Small intestine (tissue), 7 donors: ENCODE measurements at regions not wholly inside any gene's neighbourhood (a gene's known extent, or its start where the extent isn't known, plus 50 kb on each side); places are given as distances from the start of the nearest gene placed in this dataset.
"Not testable (repeated sequence)": the region's sequence is repeated elsewhere in the genome, so short reads cannot be mapped to it uniquely, and the experiment has no call there.

Experiments
- DNase-seq, 2 donors: peaks; one replicate each; pipeline versions ENCODE4 v3.0.0 to v3.0.0-alpha.2; 2013
- FAIRE-seq: peaks from 2 replicates; lab custom pipeline; 2012; peaks lifted over from hg19 to GRCh38; lab: Jason Lieb, UNC
- H3K27ac ChIP-seq, 3 donors: one replicate each; pipeline ENCODE4 v1.5.1; 2013; ENCODE audit warnings: low read length in 2 of 3, mild to moderate bottlenecking in 2 of 3, control low read depth in 1 of 3, inconsistent platforms in 1 of 3, low read depth in 1 of 3, moderate library complexity in 1 of 3
- H3K27me3 ChIP-seq, 3 donors: one replicate each; pipeline ENCODE4 v1.6.1; 2013; ENCODE audit warnings: low read length in 3 of 3, inconsistent platforms in 1 of 3; ENCODE audit not compliant: control insufficient read depth in 3 of 3, insufficient read depth in 3 of 3
- H3K36me3 ChIP-seq, 3 donors: one replicate each; pipeline ENCODE4 v1.6.1; 2013; ENCODE audit warnings: low read length in 3 of 3, inconsistent platforms in 1 of 3, low read depth in 1 of 3, mild to moderate bottlenecking in 1 of 3, moderate library complexity in 1 of 3; ENCODE audit not compliant: control insufficient read depth in 3 of 3, insufficient read depth in 2 of 3
- H3K4me1 ChIP-seq, 3 donors: one replicate each; pipeline ENCODE4 v1.6.1; 2013; ENCODE audit warnings: low read length in 2 of 3, inconsistent platforms in 1 of 3, low read depth in 1 of 3, mild to moderate bottlenecking in 1 of 3, moderate library complexity in 1 of 3; ENCODE audit not compliant: control insufficient read depth in 3 of 3, insufficient read depth in 2 of 3
- H3K4me3 ChIP-seq, 3 donors: one replicate each; pipeline ENCODE4 v1.5.1; 2013; ENCODE audit warnings: low read length in 3 of 3, control low read depth in 1 of 3, inconsistent platforms in 1 of 3, low read depth in 1 of 3, mild to moderate bottlenecking in 1 of 3, moderate library complexity in 1 of 3
- H3K9me3 ChIP-seq, 2 donors: one replicate each; pipeline ENCODE4 v1.6.1; 2013; ENCODE audit warnings: low read depth in 1 of 2, low read length in 1 of 2; ENCODE audit not compliant: control insufficient read depth in 2 of 2, insufficient read depth in 1 of 2
- WGBS, 3 donors: extraction: QIAGEN DNeasy Blood & Tissue Kit; methylation state at CpG; one replicate each; pipeline ENCODE4 v1.1.7; 2013; 5-methylcytosine and 5-hydroxymethylcytosine counted together
- donor health status: healthy with polysubstance abuse.
- donor health status: control.
- donor health status: control.
- donor health status: Bipolar disorder and iron deficiency.
- donor health status: healthy.

GRCh38 chr6:126888727-126889725 is 229.4 kb upstream of the RSPO3 start:
- Histone ChIP-seq H3K27me3 (no peaks in the 10 kb centered on the region), H3K4me3 (no peak overlapping the region), H3K27ac (no peak overlapping the region), H3K9me3 (no peaks in the 10 kb centered on the region), H3K4me1 (no peaks in the 10 kb centered on the region), H3K36me3 (no peaks in the 10 kb centered on the region)
- 48 to 63% (median 50%) methylated on average over 5 of the region's 5 CpGs for WGBS, 3 donors
- no peak for DNase-seq
- no peak for FAIRE-seq

GRCh38 chr6:126890055-126890454 is 228.4 kb upstream of the RSPO3 start:
- FAIRE-seq (no peak), DNase-seq (no peak)
- WGBS, 3 donors: 85 to 92% (median 91%) methylated on average over 2 of the region's 2 CpGs
- H3K9me3 ChIP-seq: no peaks in the 10 kb centered on the region
- H3K27ac ChIP-seq: no peak overlapping the region
- H3K4me1 ChIP-seq: no peaks in the 10 kb centered on the region
- no peak overlapping the region for H3K4me3 ChIP-seq
- no peaks in the 10 kb centered on the region for H3K27me3 ChIP-seq
- no peaks in the 10 kb centered on the region for H3K36me3 ChIP-seq

- H3K27ac ChIP-seq: no peak overlapping the region
- no peaks in the 10 kb centered on the region for H3K27me3 ChIP-seq
- no peaks in the 10 kb centered on the region for H3K4me1 ChIP-seq
- H3K36me3 ChIP-seq: no peaks in the 10 kb centered on the region
- DNase-seq: no peak
- FAIRE-seq: no peak
- no peak overlapping the region for H3K4me3 ChIP-seq
- H3K9me3 ChIP-seq: no peaks in the 10 kb centered on the region
- 58 to 75% (median 64%) methylated on average over 1 of the region's 1 CpG for WGBS, 3 donors
These were observed 227.3 kb upstream of the RSPO3 start for GRCh38 chr6:126891158-126891557.

- not testable (repeated sequence) for H3K4me1 ChIP-seq, DNase-seq, H3K36me3 ChIP-seq, H3K27ac ChIP-seq, H3K4me3 ChIP-seq, H3K9me3 ChIP-seq, FAIRE-seq, H3K27me3 ChIP-seq
- 66 to 83% (median 79%) methylated on average over 5 of the region's 5 CpGs for WGBS, 3 donors
These were observed 225.6 kb upstream of the RSPO3 start for GRCh38 chr6:126892869-126893268.

GRCh38 chr6:126897758-126898157 is 220.7 kb upstream of the RSPO3 start:
- Histone ChIP-seq H3K27me3 (no peaks in the 10 kb centered on the region), H3K4me3 (no peak overlapping the region), H3K4me1 (no peaks in the 10 kb centered on the region), H3K36me3 (no peaks in the 10 kb centered on the region), H3K27ac (no peak overlapping the region), H3K9me3 (no peaks in the 10 kb centered on the region)
- FAIRE-seq: no peak
- DNase-seq: no peak
- 58 to 79% (median 62%) methylated on average over 4 of the region's 4 CpGs for WGBS, 3 donors

GRCh38 chr6:126904176-126904575 is 214.3 kb upstream of the RSPO3 start:
- no peak for DNase-seq
- FAIRE-seq: no peak
- no peaks in the 10 kb centered on the region for H3K4me1 ChIP-seq
- H3K36me3 ChIP-seq: no peaks in the 10 kb centered on the region
- no peaks in the 10 kb centered on the region for H3K9me3 ChIP-seq
- H3K4me3 ChIP-seq: no peak overlapping the region
- 44 to 76% (median 67%) methylated on average over 1 of the region's 1 CpG for WGBS, 3 donors
- H3K27ac ChIP-seq: no peak overlapping the region
- H3K27me3 ChIP-seq: no peaks in the 10 kb centered on the region

GRCh38 chr6:126905917-126906316 is 212.6 kb upstream of the RSPO3 start:
- FAIRE-seq (no peak), DNase-seq (no peak)
- WGBS, 3 donors: 40 to 71% (median 48%) methylated on average over 4 of the region's 4 CpGs
- Histone ChIP-seq H3K27me3 (no peaks in the 10 kb centered on the region), H3K27ac (no peak overlapping the region), H3K4me3 (no peak overlapping the region), H3K4me1 (no peaks in the 10 kb centered on the region), H3K36me3 (no peaks in the 10 kb centered on the region), H3K9me3 (no peaks in the 10 kb centered on the region)

- Histone ChIP-seq H3K4me3 (no peak overlapping the region), H3K27me3 (no peaks in the 10 kb centered on the region), H3K27ac (no peak overlapping the region), H3K9me3 (no peaks in the 10 kb centered on the region), H3K36me3 (no peaks in the 10 kb centered on the region), H3K4me1 (no peaks in the 10 kb centered on the region)
- 8 to 41% (median 23%) methylated on average over 1 of the region's 1 CpG for WGBS, 3 donors
- FAIRE-seq (no peak), DNase-seq (no peak)
These were observed 211.2 kb upstream of the RSPO3 start for GRCh38 chr6:126907312-126907711.
